ENCODE measurements at regions not wholly inside any gene's neighbourhood (a gene's known extent, or its start where the extent isn't known, plus 50 kb on each side); places are given as distances from the start of the nearest gene placed in this dataset.

DNA sequence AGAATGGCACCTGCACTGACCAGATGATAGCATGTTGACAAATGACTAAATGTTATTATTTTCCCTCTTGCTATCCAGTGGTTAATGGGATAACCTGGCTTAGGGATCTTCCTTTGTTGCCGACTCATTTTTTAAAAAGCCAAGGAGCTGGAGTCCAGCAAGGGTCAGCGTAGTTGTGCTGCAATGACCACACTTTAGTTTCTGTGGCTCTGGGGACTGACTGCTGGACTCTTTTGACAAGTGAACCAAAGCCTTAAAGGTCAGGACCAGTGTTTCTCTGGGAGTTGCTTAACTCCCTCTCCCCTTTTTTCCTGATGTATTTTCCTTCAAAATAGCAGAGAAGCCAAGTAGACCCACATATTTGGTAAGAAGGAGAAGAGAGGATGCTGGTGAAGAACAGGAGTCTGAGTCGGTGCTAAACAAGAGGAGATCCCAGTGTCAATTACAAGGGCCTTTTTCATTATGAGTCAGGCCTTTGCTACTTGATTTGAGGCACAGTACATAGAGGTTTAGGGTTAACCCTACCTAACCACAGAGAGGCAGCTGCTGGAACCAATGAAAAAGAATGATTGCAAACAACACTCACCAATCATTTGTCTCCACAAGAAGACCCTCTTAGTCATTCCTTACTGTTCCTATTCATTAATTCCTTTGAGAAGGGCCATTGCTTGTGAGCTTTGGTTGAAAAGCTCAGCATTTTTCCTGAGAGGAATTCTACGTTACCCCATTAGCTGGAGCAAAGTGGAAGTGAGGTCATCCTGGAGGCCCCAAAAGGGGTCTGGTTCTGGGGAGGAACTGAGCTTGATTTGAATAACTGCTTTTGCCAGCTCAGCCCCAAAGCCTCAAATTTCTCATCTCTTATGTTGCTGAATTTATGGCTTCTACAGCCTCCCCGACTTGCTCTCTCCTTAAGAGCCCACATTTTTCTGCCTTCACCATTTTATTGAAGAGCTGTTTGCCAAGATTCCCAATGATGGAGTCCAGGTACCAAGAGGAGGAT, 137.6 kb upstream of the HNMT start:
- DNase-seq, result no peak

DNA sequence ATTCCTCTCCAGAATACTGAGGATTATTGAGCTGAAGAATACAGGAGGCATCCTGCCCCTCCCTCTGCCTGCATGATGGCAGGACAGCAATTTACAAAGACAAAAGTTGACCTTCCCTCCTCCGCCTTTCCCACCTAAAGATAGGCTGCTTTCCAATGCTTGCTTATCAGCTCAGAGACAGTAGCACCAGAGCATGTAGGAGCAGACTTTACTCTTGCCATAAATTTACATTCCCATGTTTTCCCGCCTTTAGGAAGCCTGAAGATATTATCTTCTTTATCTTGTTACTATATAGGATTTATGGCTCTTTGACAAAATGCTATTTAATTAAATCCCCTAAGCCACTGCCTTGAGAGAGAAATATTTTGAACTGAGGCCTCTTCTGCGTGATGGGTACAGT, 135.6 kb upstream of the HNMT start:
- no peak for DNase-seq

GRCh38 chr2:137829251-137829650, 135.0 kb upstream of the HNMT start:
- DNase-seq, result no peak

DNA sequence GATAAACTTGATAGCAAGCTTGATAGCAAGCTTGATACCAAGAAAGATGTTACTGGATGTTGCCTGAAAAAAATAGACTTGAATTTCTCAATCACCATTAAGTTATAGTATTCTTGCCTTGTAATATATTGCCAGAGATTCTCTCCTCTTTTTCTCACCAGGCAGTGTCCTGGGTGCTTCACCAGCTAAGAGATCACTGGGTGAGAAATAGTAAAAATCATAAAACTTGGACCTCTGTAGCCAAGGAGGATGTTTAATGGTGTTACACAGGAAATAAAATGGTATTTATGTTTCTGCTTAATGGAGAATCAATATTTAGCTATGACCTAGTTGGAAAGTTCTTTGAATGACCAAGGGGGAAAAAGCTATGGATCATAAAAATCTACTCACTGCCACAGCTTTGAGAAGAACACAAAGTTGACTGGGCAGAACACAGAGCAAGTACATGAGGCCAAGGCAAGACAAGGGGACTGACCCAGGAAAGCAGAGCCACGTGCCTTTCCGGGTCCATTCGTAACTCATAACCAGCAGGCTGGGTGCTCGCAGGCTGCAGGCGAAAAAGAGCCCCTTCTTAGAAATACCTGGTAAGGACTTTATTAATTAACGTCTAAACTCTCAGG, 129.4 kb upstream of the HNMT start:
- DNase-seq, result no peak

DNA sequence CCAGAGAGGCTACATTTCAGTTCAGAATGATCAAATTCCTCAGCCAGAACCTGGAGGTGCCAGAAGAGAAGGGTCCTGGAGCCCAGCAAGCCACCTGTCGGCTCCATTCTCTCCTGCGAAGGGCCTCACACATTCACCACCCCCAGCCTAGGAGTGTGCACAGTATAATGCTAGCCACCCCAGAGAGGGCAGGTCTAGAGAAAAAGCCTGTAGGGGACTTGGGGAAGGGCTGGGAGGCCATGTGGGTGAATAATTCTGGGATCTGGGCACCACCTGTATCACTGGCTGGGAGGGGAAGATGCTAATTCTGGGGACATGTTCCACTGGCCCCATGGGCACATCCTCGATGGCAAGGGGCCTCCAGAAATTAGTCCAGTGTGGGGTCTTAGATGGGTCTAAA, 127.6 kb upstream of the HNMT start:
- DNase-seq, result no peak

- no peak for DNase-seq
Observed at GRCh38 chr2:137837830-137838229, 126.4 kb upstream of the HNMT start.

DNA sequence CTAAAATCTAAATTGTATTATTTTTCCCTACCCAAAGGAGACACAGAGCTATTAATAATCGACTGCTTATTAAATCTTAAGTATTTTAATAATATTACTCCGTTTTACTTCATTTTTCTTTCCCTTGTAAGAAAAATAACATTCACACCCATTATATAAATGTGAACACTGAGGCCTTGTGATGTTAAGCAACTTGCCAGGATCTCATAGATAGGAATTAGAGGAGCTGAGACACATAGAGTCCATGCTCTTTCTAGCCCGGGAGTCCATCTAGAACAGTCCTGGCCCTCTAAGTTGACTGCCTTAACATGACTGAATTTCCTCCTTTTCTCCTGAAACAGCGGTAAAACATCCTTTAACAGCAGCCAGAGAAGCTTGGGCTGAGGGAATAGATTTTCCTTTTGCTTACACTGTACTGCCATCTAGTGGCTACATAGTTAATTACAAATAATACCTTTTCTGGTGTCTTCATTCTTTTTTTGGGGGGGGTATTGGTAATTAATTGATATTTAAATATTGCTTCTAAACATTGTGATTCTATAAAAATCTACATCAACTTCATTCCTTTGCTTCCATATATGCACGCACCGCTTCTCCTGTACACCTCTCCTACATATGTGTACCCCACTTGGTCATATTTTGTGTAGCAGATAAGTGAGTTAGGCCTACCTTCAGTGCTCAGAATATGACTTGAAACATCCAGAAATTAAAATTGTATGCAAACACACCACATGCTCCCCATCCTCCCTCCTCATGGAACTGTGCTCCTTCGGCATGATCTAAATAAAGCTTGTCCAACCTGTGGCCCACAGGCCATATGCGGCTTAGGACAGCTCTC, 125.8 kb upstream of the HNMT start:
- DNase-seq, result peak; percentile 30

DNA sequence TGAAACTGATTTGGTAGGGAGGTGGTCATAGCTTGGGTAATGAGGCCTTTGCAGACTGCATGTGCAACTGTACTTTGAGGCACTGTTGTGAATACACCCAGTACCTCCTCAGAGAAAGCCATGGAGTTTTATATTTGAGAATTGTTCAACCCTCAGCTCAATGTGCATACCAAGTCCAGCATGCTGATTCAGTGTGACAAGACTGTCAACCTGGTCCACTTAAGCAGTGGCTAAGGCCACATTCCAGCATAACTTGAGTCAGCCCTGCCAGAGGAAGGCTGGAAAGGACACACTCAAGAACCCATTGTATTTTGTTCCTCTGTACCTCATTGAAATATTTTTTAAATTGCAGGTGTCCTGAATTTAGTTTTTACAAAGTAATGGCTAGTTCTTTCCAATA, 121.8 kb upstream of the HNMT start:
- no peak for DNase-seq

- no peak for DNase-seq
Observed at GRCh38 chr2:137842952-137843351, 121.3 kb upstream of the HNMT start.

GRCh38 chr2:137845422-137845821, 118.9 kb upstream of the HNMT start:
- DNase-seq, result no peak

GRCh38 chr2:137846993-137847392, 117.3 kb upstream of the HNMT start:
- no peak for DNase-seq

GRCh38 chr2:137847443-137847842, 116.8 kb upstream of the HNMT start:
- DNase-seq, result no peak

GRCh38 chr2:137857881-137858280, 106.4 kb upstream of the HNMT start:
- no peak for DNase-seq

DNA sequence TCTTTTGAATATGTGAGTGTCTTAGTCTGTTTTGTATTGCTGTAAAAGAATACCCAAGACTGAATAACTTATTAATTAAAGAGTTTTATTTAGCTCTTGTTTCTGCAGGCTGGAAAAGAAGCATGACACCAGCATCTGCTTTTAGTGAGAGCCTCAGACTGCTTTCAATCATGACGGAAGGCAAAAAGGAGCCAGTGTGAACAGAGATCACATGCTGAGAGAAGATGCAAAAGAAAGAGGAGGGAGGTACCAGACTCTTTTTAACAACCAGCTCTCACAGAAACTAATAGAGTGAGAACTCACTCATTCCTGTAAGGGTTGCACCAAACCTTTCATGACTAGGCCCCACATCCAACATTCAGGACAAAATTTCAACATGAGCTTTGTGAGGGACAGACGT, 101.6 kb upstream of the HNMT start:
- no peak for DNase-seq

- DNase-seq, result peak; percentile 34
Observed at GRCh38 chr2:137865954-137866540, 98.2 kb upstream of the HNMT start.

DNA sequence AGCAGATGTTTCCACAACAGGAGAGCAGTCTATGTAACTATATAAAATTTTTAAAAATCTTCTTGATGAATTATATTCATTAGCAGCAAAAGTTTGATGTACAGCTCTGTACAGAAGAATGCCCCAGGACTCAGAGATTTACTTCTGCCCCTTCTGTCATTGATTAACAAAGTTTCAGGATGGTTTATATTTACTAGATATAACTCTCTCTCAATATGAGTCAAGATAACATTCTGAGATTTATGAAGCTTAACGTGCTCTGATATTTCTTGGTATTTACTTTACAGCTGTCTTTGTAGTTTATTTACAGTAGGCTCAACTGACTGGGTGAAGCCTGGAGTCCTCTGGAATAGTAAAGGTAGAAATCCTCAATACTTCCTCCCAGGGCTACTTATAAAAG, 93.6 kb upstream of the HNMT start:
- DNase-seq, result no peak

DNA sequence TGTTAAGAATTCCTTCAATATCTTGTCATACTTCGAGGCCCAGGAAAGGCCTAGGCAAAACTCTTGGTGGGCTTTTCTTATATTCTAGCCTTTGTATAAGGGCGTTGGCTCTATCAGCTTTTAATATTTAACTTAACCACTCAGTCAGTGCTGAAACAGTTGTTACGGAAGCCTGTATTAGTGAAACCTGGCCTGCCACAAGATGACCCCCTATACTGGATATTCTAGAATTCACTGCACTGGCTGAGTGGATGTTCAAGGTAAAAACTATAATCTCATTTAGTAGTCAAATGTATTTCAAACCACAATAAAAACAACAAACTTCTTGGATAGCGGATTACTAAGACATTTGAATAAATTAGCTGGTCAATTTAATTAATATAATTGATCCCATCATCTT, 91.7 kb upstream of the HNMT start:
- DNase-seq, result no peak

- DNase-seq, result no peak
Observed at GRCh38 chr2:137873536-137874244, 90.6 kb upstream of the HNMT start.

- no peak for DNase-seq
Observed at GRCh38 chr2:137879121-137879520, 85.2 kb upstream of the HNMT start.

DNA sequence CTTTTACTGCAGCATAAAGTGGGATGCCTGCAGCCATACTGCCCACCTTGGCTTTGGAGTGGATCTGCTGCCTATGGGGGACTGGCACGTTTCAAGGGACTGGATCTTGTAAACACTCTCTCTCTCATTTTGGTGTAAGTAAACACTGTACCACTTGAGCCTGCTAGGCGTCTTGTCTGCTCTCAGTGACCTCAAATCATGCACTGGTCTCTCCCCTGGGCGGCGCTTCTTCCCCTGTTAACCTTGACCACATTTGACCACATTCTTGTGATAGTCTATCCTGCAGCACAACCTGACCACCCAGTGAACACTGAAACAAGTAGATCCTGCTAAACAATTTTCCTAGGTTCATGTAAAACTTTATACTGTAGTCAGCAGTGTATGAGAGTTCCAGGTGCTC, 82.6 kb upstream of the HNMT start:
- DNase-seq, result no peak

DNA sequence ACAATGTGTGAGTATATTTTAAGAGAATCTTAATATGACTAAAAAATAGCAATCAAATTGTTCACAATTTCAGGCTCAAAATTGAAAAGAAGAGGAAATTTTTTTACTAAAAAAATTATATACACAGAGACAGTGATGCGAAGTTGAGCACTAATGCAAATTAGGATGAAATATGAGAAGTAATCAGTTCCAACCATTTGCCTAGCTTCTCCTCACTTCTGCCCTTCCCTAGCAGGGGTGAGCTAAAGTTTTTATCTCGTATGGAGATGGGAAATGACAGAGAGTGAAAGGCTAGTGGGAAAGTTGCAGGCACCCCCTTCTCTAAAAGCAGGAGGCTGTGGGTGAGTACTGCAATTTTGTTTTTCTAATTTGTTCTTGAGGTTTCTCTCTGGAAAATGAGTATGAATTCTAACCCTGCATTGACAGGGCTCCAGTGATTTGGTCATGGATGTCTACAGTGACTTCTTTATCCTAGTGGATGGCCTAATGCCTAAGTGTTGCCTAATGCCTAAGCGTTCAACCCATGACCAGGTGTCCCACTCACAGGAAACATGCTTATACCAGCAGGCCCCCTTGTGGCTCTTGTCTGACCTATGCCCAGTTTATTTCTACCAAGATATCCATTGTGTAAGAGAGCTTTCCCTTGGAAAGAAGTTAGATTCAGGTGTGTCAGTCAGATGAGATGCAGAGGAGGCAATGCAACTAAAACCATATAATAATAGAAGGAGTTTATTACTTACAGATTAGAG, 78.0 kb upstream of the HNMT start:
- DNase-seq, result no peak

DNA sequence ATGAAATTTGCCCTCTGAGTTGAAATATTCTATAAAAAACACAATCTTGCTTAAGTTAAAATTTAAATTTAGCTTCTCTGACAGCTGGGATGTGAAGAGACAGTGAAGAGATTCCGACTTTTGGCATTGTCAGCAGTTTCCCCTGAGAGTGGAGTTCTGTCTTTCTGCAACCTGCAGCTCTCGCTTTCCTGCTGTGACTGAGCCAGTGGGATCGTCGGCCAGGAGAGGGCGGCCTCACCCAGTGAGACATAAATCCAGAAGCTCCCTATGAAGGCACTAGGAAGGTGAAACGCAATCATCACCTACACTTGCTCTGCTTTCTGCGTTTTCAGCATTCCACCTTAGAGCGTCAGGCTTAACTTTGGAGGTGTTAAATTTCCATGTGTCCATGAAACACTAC, 75.4 kb upstream of the HNMT start:
- no peak for DNase-seq

Measured in midbrain (tissue), 1 donor.